ENCODE measurements at regions not wholly inside any gene's neighbourhood (a gene's known extent, or its start where the extent isn't known, plus 50 kb on each side); places are given as distances from the start of the nearest gene placed in this dataset.

DNA sequence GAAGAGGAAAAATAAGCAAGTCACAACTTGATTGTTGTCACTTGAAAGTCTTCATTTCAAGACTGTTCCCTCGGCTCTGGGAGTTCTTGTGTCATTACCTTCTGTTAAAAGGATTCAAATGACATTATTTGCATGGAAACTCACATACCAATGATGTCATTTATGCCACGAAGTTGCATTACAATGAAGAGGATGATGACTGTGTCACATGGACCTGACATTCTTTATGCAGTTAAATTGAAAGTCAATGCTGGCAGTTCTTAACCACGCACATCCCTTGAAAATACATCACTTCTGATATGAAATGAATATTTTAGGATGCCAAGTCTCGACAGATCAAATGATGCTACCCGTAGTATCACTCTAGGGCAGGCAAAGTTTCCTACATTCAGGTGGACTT is 1069.5 kb downstream of the VRK1 start:
- no peak for DNase-seq (ENCODE audit: low read depth)
- no peak overlapping the region for H3K4me3 ChIP-seq (ENCODE audit: control insufficient read depth, low read depth, low read length)
- TF ChIP-seq, protein P1, sequence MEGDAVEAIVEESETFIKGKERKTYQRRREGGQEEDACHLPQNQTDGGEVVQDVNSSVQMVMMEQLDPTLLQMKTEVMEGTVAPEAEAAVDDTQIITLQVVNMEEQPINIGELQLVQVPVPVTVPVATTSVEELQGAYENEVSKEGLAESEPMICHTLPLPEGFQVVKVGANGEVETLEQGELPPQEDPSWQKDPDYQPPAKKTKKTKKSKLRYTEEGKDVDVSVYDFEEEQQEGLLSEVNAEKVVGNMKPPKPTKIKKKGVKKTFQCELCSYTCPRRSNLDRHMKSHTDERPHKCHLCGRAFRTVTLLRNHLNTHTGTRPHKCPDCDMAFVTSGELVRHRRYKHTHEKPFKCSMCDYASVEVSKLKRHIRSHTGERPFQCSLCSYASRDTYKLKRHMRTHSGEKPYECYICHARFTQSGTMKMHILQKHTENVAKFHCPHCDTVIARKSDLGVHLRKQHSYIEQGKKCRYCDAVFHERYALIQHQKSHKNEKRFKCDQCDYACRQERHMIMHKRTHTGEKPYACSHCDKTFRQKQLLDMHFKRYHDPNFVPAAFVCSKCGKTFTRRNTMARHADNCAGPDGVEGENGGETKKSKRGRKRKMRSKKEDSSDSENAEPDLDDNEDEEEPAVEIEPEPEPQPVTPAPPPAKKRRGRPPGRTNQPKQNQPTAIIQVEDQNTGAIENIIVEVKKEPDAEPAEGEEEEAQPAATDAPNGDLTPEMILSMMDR (IDR thresholded peaks at IDR 0.05; ENCODE audit: control insufficient read depth, insufficient read depth, low read depth, low read length, missing control alignments): no peak

DNA sequence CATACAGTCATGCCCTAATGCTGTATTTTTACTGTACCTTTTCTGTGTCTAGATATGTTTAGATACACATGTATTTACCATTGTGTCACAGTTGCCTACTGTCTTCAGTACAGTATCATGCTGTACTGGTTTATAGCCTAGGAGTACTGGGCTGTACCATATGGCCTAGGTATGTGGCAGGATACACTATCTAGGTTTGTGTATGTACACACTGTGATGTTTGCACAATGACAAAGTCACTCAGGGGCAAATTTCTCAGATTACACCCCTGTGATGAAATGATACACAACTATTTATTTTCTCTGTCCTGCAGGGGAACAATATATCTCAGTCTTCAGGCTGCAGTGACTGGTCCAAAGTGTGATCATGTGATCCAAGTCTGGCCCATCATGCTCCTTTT is 1076.1 kb downstream of the VRK1 start:
- no peak for DNase-seq (ENCODE audit: low read depth)
- H3K4me3 ChIP-seq (ENCODE audit: control insufficient read depth, low read depth, low read length): no peak overlapping the region
- TF ChIP-seq, protein P1 (IDR thresholded peaks at IDR 0.05; ENCODE audit: control insufficient read depth, insufficient read depth, low read depth, low read length, missing control alignments): no peak

DNA sequence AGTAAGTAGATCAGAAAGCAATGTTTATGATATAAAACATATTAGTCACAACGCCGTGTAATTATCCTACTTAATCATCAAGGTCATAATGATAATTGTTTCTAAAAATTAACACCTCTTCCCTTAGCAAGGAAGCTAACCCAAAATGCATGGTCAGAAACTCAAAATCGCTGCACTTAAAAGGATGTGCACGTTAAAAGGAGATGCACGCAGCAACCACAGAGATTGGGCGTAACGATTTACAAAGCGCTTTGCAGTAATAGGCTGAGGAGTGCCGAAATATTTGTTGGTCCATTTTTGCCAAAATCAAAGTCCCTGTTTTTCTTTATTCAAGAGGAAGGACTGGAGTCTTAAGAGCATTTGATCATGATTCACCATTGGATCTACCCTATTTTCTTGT is 1077.2 kb downstream of the VRK1 start:
- H3K4me3 ChIP-seq (ENCODE audit: control insufficient read depth, low read depth, low read length): no peak overlapping the region
- TF ChIP-seq, protein P1 (IDR thresholded peaks at IDR 0.05; ENCODE audit: control insufficient read depth, insufficient read depth, low read depth, low read length, missing control alignments): no peak
- DNase-seq (ENCODE audit: low read depth): no peak

- DNase-seq (ENCODE audit: low read depth): no peak
- TF ChIP-seq, protein P1 (IDR thresholded peaks at IDR 0.05; ENCODE audit: control insufficient read depth, insufficient read depth, low read depth, low read length, missing control alignments): no peak
- H3K4me3 ChIP-seq (ENCODE audit: control insufficient read depth, low read depth, low read length): no peak overlapping the region
Observed at GRCh38 chr14:97878206-97878605, 1081.0 kb downstream of the VRK1 start.

- TF ChIP-seq, protein P1 (IDR thresholded peaks at IDR 0.05; ENCODE audit: control insufficient read depth, insufficient read depth, low read depth, low read length, missing control alignments): no peak
- DNase-seq (ENCODE audit: low read depth): no peak
- no peak overlapping the region for H3K4me3 ChIP-seq (ENCODE audit: control insufficient read depth, low read depth, low read length)
Observed at GRCh38 chr14:97878727-97879126, 1081.5 kb downstream of the VRK1 start.

- TF ChIP-seq, protein P1 (IDR thresholded peaks at IDR 0.05; ENCODE audit: control insufficient read depth, insufficient read depth, low read depth, low read length, missing control alignments): no peak
- DNase-seq (ENCODE audit: low read depth): no peak
- no peak overlapping the region for H3K4me3 ChIP-seq (ENCODE audit: control insufficient read depth, low read depth, low read length)
Observed at GRCh38 chr14:97887690-97888089, 1090.5 kb downstream of the VRK1 start.

DNA sequence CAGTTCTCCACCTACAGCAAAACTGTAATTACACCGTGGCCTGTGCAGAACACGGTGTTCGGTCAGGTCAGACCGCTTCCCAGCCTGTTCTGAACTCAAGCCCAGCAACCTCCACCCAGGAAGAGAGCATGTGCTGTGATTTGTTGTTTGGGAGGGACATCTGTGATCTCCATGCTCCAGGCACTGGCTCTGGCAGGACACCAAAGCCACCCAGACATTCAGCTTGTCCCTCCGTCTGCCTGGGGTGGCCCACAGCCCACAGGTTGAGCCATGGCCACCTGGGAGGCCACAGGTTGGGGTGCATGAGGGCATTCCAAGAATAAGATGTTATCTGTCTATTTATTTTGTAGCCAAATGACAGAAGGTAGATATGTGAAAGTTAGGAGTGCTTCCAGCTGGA is 1091.1 kb downstream of the VRK1 start:
- no peak for DNase-seq (ENCODE audit: low read depth)
- no peak overlapping the region for H3K4me3 ChIP-seq (ENCODE audit: control insufficient read depth, low read depth, low read length)
- TF ChIP-seq, protein P1 (IDR thresholded peaks at IDR 0.05; ENCODE audit: control insufficient read depth, insufficient read depth, low read depth, low read length, missing control alignments): no peak

Data from AG09309 (cell line).